ENCODE measurements at regions not wholly inside any gene's neighbourhood (a gene's known extent, or its start where the extent isn't known, plus 50 kb on each side); places are given as distances from the start of the nearest gene placed in this dataset.

DNA sequence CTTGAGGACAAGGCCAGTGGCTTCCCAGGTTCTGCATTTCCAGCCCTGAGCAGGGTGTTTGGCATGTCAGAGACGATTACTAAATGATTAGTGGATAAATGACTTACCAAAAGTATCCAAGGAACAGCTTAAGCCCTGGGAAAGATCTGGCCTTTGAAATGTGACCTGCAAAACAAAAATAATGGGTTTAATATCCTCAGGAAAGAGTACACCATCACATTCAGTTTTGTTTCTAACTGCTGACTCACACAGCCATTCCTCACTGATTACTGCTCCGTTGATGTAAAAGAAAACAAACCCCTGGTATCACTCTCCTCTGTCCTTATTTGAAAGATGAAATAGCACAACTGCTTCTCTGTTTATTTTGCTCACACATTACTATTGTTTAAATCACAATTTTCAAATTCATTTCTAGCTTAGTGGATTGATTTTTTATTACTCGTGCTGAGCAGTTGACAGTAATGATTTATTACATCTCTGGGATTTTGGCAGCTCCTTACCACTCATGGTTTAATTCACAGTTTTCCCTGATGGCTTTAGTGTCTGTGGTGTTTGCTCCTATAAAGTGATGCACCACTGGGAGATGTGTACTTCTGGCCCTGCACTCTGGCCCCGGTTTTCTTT lies 117.0 kb downstream of the CBLL2 start:
- TF ChIP-seq, protein P1, sequence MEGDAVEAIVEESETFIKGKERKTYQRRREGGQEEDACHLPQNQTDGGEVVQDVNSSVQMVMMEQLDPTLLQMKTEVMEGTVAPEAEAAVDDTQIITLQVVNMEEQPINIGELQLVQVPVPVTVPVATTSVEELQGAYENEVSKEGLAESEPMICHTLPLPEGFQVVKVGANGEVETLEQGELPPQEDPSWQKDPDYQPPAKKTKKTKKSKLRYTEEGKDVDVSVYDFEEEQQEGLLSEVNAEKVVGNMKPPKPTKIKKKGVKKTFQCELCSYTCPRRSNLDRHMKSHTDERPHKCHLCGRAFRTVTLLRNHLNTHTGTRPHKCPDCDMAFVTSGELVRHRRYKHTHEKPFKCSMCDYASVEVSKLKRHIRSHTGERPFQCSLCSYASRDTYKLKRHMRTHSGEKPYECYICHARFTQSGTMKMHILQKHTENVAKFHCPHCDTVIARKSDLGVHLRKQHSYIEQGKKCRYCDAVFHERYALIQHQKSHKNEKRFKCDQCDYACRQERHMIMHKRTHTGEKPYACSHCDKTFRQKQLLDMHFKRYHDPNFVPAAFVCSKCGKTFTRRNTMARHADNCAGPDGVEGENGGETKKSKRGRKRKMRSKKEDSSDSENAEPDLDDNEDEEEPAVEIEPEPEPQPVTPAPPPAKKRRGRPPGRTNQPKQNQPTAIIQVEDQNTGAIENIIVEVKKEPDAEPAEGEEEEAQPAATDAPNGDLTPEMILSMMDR (IDR thresholded peaks at IDR 0.05): no peak
- TF ChIP-seq POLR2A (IDR thresholded peaks at IDR 0.05) (no peak), POLR2AphosphoS5 (IDR thresholded peaks at IDR 0.05) (peak in 1 of 3 donors; percentile 31)

All from transverse colon (tissue), 4 donors.